Caco-2 (cell line): ENCODE measurements at regions not wholly inside any gene's neighbourhood (a gene's known extent, or its start where the extent isn't known, plus 50 kb on each side); places are given as distances from the start of the nearest gene placed in this dataset.
A peak's percentile ranks its signal among the peaks of the same experiment; 100 is the strongest.

Experiments
- BruUV-seq: library from RNA; stranded (reverse); fragments of 400-500 nt; replicated peaks from 2 replicates; lab custom pipeline; 2021; lab: Mats Ljungman, UMichigan
- CTCF ChIA-PET: fragments of 300-600 bp; sonication (Branson Sonifier 250); formaldehyde crosslinking; loops from one replicate; lab custom pipeline; 2022; ENCODE audit warnings: antibody characterized with exemption; lab: Charles Lee
- POLR2A ChIA-PET: fragments of 300-600 bp; sonication (Branson Sonifier 250); formaldehyde crosslinking; loops from one replicate; lab custom pipeline; 2022; ENCODE audit warnings: antibody characterized with exemption; lab: Charles Lee
- DNase-seq, 2 experiments: peaks; one replicate each; pipeline versions ENCODE4 v3.0.0 to v3.0.0-alpha.2; 2020 to 2022
- H3K27me3 ChIP-seq: replicated peaks from 2 replicates; pipeline ENCODE4 v1.6.0; 2011; ENCODE audit warnings: low read length; ENCODE audit not compliant: control insufficient read depth, insufficient read depth
- H3K36me3 ChIP-seq: 2 replicates; pipeline ENCODE4 v1.5.1; 2011; ENCODE audit warnings: low read length; ENCODE audit not compliant: control insufficient read depth, insufficient read depth
- H3K4me1 ChIP-seq: fragments of 250-450 bp; sonication (Bioruptor Pico); 2 replicates; pipeline ENCODE4 v1.5.1; 2020; ENCODE audit warnings: mild to moderate bottlenecking
- H3K4me3 ChIP-seq: 2 replicates; pipeline ENCODE4 v1.5.1; 2011; ENCODE audit warnings: low read depth, mild to moderate bottlenecking, control low read depth, low read length
- H3K9me3 ChIP-seq: fragments of 250-450 bp; sonication (Bioruptor Pico); 2 replicates; pipeline ENCODE4 v1.5.1; 2020; ENCODE audit warnings: mild to moderate bottlenecking, moderate library complexity
- H3K27ac Mint-ChIP-seq: one replicate; pipeline ENCODE4 v1.8.0; 2022; ENCODE audit warnings: mixed read lengths; ENCODE audit not compliant: unreplicated experiment
- H3K27me3 Mint-ChIP-seq: one replicate; pipeline ENCODE4 v1.8.0; 2022; ENCODE audit warnings: mixed read lengths; ENCODE audit not compliant: insufficient read depth, unreplicated experiment
- H3K36me3 Mint-ChIP-seq: one replicate; pipeline ENCODE4 v1.8.0; 2022; ENCODE audit warnings: mild to moderate bottlenecking, mixed read lengths; ENCODE audit not compliant: insufficient read depth, unreplicated experiment
- H3K4me1 Mint-ChIP-seq: one replicate; pipeline ENCODE4 v1.8.0; 2022; ENCODE audit warnings: low read depth, mixed read lengths; ENCODE audit not compliant: unreplicated experiment
- H3K4me3 Mint-ChIP-seq: one replicate; pipeline ENCODE4 v1.8.0; 2022; ENCODE audit warnings: mild to moderate bottlenecking, moderate library complexity, mixed read lengths; ENCODE audit not compliant: unreplicated experiment
- H3K9me3 Mint-ChIP-seq: one replicate; pipeline ENCODE4 v1.8.0; 2022; ENCODE audit warnings: mixed read lengths; ENCODE audit not compliant: unreplicated experiment
- CTCF ChIP-seq, 2 experiments: fragments of 200-600 bp in 1 of 2; IDR thresholded peaks; 1 replicate in 1 of 2; 2 replicates in 1 of 2; pipeline versions ENCODE4 v1.5.1 to v1.8.0; 2011 to 2022; ENCODE audit warnings: antibody characterized with exemption in 1 of 2, control low read depth in 1 of 2, inconsistent platforms in 1 of 2, low read depth in 1 of 2, low read length in 1 of 2, mild to moderate bottlenecking in 1 of 2, moderate library complexity in 1 of 2; ENCODE audit not compliant: insufficient read depth in 1 of 2, severe bottlenecking in 1 of 2, unreplicated experiment in 1 of 2
- intact Hi-C: fragments of 100-400 bp; cut with micrococcal nuclease; formaldehyde crosslinking; loops from one replicate; pipeline ENCODE4 v1.10.0; 2022; ENCODE audit not compliant: unreplicated experiment

DNA sequence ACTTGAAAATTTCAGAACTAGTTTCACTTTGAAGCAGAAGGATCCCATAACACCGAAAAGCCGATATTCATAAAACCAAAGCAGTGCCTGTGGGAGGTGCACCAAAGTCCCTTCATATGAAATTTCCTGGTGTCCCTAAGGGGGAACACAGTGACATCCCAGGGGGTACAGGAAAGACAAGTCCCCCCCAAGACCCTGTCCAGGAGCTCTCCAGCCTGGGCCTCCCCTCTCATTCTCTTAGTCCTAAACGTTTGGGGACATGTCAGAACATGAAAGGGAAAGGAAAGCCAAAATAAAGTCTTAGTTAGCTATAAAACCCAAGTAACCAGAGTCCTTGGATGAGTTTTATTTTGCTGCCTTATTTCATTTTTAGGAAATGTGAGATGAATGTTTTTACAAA, 56.6 kb downstream of the MRPL57 start:
- intact Hi-C loops, result no loop called here
- Histone ChIP-seq H3K36me3 (no peaks in the 10 kb centered on the region), H3K4me3 (no peak overlapping the region), H3K27me3 (no peaks in the 10 kb centered on the region), H3K4me1 (no peaks in the 10 kb centered on the region), H3K9me3 (no peaks in the 10 kb centered on the region)
- Mint-ChIP-seq H3K27me3 (peaks cover 3% of the 10 kb centered on the region), H3K9me3 (no peaks in the 10 kb centered on the region), H3K4me1 (no peaks in the 10 kb centered on the region), H3K27ac (no peak overlapping the region), H3K4me3 (no peak overlapping the region), H3K36me3 (no peaks in the 10 kb centered on the region)
- ChIA-PET CTCF (no interaction called here), POLR2A (no interaction called here)
- TF ChIP-seq CTCF (IDR thresholded peaks at IDR 0.05; ENCODE audit: insufficient read depth in 1 of 2, low read depth in 1 of 2, low read length in 1 of 2, severe bottlenecking in 1 of 2, unreplicated experiment in 1 of 2), result no peak
- DNase-seq, result no peak
- no TSS peak for BruUV-seq

DNA sequence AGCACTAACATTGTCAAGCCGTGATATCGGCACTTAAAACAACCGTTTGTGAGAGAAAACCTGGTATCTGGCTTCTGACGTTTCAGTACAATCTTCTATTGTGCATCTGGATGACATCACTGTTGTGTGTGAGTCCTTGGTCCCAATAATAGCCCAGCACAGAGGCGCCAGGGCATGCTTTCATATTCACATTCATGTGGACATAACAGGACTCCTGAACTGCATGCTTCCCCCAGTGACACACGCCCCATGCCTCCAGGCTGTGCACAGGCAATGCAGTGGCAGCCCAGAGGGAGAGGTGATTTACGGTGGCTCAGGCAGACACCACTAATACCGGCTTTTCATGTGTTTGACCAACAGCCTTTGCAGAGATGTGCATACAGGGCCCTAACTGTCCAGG, 58.1 kb downstream of the MRPL57 start:
- Histone ChIP-seq H3K4me3 (no peak overlapping the region), H3K9me3 (no peaks in the 10 kb centered on the region), H3K27me3 (no peaks in the 10 kb centered on the region), H3K4me1 (no peaks in the 10 kb centered on the region), H3K36me3 (no peaks in the 10 kb centered on the region)
- ChIA-PET CTCF (interaction anchor here (0.6 kb wide), 1 partner anchor 41 kb away, joined by 3 read pairs; no protein-coding TSS in a partner anchor), POLR2A (interaction anchor here (0.5 kb wide), 1 partner anchor 42 kb away, joined by 3 read pairs; no protein-coding TSS in a partner anchor)
- no peaks in the 10 kb centered on the region for H3K4me1 Mint-ChIP-seq
- no TSS peak for BruUV-seq
- no peak for TF ChIP-seq CTCF (IDR thresholded peaks at IDR 0.05; ENCODE audit: insufficient read depth in 1 of 2, low read depth in 1 of 2, low read length in 1 of 2, severe bottlenecking in 1 of 2, unreplicated experiment in 1 of 2)
- H3K36me3 Mint-ChIP-seq, result no peaks in the 10 kb centered on the region
- DNase-seq, result peak; percentile 51 to 67
- H3K27ac Mint-ChIP-seq, result no peak overlapping the region
- no peak overlapping the region for H3K4me3 Mint-ChIP-seq
- intact Hi-C loops, result no loop called here
- H3K9me3 Mint-ChIP-seq, result no peaks in the 10 kb centered on the region
- peaks cover 3% of the 10 kb centered on the region for H3K27me3 Mint-ChIP-seq

DNA sequence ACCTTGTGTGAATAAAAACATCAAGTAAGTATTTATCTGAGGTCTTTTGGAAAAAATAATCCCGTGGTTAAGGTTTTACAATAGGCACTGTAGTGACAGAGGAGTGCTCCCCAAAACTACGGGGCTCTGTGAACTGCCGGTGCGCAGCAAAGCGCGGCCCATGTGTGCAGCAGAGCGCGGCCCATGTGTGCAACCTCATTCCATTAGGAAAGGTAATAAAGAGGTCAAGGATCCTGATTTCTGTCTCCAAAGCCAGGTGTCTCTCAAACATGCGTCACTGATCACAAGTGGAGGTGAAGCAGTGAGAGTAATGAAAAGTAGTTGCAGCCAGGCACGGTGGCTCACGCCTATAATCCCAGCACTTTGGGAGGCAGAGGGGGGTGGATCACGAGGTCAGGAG, 58.7 kb downstream of the MRPL57 start:
- ChIA-PET CTCF (no interaction called here), POLR2A (interaction anchor here (0.5 kb wide), 1 partner anchor 42 kb away, joined by 3 read pairs; no protein-coding TSS in a partner anchor)
- DNase-seq, result no peak
- Mint-ChIP-seq H3K27ac (no peak overlapping the region), H3K4me1 (no peaks in the 10 kb centered on the region), H3K9me3 (no peaks in the 10 kb centered on the region), H3K36me3 (no peaks in the 10 kb centered on the region), H3K4me3 (no peak overlapping the region), H3K27me3 (peaks cover 3% of the 10 kb centered on the region)
- Histone ChIP-seq H3K4me1 (no peaks in the 10 kb centered on the region), H3K4me3 (no peak overlapping the region), H3K9me3 (no peaks in the 10 kb centered on the region), H3K27me3 (no peaks in the 10 kb centered on the region), H3K36me3 (no peaks in the 10 kb centered on the region)
- no peak for TF ChIP-seq CTCF (IDR thresholded peaks at IDR 0.05; ENCODE audit: insufficient read depth in 1 of 2, low read depth in 1 of 2, low read length in 1 of 2, severe bottlenecking in 1 of 2, unreplicated experiment in 1 of 2)
- intact Hi-C loops, result no loop called here
- BruUV-seq, result no TSS peak
